Inferior parietal cortex (tissue), 1 donor: ENCODE measurements at regions not wholly inside any gene's neighbourhood (a gene's known extent, or its start where the extent isn't known, plus 50 kb on each side); places are given as distances from the start of the nearest gene placed in this dataset.

Source experiments
- DNase-seq: peaks from one replicate; pipeline ENCODE4 v3.0.0-alpha.2; 2016; ENCODE audit errors: extremely low spot score

DNA sequence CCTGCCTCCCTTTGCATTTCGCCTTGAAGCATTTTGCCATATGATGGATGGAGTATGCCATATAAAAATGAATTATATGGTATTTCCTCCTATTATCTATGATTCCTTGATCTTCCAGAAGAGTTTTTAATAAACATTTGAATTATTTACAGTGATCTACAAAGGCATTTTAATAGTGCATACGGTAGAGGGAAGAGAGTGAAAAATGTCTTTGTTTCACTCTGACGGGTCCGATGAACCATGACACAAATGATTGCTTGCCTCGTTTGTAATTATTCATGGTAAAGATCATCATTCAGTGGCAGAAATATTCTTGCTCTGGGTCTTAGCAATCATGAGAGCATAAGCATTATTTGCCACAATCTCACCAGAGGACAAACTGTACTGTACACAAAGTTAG is 1010.9 kb downstream of the NTRK3 start:
- DNase-seq = no peak

DNA sequence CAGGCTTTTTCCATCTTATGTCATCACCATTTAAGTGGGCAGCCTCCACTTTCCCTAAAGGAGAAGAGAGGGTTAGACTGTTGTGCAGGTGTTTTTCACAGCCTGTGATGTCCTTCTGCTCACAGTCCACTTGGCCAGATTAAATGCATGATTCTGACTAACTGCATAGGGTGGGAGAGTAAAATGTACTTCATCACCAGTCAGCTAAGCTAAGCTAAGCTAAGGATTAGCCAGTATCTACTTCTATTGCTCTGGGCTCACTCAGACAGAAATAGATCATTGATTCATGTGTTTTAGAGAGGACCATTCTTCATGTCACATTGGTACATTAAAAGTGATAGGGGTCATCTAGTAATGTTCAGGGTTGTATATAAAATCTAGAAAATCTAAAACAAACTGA is 1013.1 kb downstream of the NTRK3 start:
- no peak for DNase-seq

DNA sequence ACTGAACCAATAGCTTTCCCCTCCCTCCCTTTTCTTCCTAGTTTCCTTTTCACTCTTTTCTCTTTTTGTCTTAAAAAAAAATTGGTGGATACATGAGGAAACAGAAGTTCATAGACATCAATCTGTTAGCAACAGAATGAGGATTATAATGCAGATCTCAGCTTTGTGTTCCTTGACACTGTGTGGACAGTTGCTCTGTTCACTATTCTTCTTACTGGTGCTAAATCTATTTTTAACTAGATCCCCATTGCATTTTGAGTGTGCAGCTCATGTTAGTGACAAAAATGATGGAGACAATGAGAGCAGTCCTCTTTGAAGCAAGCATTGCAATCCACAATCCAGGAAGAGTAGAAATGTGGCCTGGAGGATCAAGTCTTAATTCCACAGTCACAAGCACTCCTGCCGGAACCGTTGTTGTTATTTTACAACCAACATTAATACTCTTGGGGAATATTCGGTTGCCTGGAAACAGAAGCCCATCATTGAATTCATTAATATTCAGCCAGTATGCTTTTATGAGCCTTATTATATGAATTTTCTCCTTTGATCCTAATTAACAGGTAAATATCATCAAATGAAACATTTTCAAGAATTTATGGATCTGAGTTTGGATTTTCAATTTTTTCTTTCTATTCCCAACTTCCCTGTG is 1016.8 kb downstream of the NTRK3 start:
- no peak for DNase-seq

DNA sequence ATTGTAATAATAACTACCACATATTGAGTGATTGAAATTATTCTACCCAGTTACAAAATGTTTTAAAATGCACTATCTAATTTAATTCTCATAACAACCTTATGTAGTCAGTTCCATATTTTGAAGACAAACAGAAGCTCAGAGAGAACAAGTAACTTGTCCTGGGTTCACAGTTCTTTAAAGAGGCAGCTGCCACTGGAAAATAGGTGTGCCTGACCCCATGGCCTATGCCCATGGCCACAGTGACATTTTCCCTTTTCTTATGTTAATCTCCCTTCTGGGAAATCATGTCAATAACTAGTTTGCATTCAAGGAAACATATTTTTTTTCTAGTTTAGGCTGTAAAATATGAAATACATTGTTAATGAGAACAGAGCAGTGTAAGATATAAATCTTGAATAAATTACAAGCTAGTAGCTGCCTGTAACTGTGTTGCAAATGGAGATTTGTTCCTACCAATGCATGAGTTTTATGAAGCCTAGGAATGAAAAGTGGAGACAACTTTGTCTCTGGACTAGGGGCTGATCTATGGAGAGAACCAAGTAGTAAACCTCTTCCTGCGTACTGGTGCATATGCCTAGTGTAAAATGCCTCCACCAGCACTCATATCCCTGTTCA is 1018.0 kb downstream of the NTRK3 start:
- DNase-seq = no peak

DNA sequence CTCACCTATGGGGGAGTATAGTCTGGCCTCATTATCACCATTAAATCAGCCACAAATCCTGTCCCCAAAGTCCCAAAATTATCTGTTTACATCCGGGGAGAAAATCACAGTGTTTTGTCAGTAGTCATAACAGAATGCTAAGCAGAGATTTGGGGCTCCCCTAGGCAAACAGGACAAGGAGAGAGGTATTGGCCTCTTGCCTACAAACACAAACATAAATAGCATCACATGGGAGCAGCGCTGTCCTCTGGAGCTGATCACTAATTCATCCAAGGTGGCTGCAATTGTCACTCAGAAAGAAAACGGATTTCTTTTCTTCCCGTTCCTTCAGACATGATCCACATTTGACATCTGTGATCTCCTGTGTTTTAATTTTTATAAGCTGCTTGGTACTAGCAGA is 1028.1 kb downstream of the NTRK3 start:
- DNase-seq = no peak

DNA sequence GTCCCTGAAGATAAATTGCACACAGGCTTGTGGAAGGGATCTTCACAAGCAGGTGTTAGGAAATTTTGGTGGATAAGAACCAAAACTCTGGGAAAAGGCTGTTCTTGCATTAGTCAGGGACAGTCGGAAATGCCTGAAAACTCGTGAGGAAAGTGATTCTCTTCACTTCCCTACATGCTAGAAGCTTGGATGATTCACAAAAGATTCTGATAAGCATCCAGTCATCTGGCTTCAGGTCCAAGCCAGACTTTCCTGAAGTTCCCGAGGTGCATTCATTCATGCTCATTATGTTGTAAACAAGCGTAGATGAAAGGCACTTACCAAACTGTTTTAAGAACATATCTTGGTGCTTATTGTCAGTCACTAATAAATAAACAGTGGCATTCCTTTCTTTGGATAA is 1028.7 kb downstream of the NTRK3 start:
- no peak for DNase-seq

DNA sequence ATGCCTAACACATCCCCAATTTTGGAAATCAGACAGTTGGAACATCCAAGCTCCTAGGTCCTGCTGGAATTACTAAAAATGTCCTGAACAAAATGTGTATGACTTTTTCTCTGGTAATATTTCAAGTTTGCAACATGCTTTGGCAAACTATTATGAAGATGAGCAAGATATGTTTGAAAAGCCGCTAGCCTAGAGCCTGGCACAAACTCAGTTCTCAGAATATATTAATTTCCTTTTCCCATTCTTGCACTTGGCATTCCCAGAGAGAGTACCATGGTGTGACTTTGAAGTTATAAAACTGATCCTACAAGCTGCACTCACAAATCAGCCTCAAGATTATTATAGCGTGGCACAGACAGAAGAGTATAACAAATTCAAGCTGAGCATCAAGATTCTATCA is 1031.1 kb downstream of the NTRK3 start:
- DNase-seq = no peak

DNA sequence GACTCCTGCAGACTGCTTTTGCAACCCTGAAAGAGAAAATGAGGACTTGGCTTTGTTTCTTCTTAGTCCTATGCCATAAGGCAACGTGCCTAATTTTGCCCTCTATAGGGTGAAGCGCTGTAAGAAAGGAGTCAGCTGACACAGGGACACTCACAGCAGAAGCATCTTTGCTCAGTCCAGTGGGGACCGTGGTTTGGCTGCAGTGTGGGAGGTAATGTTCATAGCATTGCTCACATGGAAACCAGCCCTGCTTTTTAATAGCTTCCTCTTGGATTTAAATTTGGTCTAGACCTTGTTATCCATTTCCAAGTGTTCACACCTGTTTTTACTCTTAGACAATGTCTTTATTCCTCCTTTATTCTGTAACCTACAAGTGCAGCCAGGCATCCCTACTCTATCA is 1032.1 kb downstream of the NTRK3 start:
- DNase-seq = no peak

DNA sequence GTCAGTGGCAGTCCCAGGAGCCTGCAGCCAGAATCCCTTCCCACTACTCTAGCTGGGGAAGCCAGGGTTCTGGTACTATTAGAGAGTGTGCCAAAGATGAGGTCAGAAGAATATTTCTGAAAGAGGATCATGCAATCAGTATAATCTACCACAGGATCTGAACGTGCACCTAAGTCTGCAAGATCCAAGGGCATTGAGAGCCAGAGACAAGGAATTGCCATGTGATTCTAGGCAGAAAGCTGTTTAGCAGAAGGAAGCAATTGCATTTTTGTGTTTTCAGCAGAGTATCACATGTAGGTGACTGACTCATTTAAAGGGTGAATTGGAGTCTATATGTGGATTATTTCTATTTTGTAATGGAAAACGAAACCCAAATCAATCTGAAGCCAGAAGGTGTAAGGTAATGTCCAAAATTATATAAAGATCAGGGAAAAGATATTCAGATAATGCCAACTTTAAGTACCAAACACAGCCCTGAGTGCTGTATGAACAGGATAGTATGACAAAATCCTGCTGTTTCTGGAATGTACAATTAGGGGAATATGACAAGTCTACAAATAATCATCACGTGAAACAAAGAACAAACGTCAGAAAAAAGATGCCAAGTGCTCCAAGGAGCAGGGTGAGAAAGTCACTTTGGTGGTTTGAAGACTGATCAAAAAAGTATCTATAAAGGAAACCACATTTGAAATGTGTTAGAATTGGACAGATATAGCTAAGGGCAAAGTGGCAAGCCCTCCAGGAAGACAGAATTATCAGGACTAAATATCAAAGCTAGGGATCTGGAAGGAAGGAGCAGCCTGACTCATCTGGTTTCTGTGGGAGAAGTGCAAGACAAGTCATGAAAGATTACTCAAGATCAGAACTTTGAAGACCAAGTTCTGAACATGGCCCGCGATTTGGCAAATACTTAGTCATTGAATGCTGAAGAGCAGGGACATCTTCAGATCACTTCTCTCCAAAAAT is 1036.6 kb downstream of the NTRK3 start:
- DNase-seq = no peak

DNA sequence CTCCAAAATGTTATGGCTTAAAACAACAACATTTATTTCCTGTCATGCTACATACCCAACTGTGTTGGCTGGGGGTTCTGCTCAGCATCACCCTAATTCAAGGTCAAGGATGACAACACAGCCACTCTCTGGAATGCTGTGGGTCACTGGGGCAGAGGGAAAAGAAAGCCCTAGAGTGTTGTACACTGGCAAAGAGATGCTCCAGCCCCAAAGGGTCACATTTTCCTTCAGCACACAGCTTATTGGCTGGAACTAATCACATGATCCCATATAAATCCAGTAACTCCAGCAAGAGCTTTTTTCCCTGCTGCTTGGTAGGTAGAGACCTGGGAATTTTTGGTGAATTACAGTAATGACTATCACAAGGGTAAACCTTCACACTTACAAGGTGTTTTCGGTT is 1041.4 kb downstream of the NTRK3 start:
- no peak for DNase-seq

DNA sequence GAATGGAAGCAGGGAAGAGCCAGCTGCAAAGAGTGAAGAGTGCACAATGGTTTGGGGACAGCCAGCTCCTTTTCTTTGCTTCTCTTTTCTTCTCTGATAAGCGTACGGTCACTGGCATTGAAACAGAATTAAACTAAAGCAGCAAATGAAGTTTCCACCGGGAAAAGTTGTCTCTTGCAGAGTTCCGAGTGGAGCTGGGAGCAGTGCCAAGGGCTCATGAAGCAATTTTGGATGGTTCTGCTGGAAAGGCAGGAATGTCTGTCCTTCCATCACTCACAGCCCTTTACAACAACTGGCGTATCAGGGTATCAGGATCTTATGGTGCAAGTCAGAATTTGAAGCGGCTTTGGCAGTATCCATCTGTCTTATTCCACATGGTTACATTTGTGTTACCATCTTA is 1042.9 kb downstream of the NTRK3 start:
- no peak for DNase-seq

DNA sequence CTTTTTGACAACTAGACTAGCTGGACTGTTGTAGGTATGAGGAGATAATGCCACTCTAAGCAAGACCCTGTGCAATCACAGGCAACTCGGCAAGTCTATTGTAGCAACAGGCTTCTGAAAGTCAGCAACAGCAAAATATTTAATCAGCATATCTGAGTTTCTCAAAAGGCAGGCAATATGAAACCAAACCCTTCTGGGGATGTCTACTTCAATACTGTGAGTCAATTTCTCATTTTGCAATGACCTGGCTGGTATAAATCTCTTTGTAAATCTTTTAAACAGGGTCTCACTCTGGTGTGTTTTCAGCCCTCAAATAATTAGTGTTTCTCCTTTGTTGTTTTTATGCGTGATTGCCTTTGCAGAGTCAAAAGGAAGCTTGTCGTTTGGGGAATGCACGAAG is 1044.5 kb downstream of the NTRK3 start:
- DNase-seq = no peak

DNA sequence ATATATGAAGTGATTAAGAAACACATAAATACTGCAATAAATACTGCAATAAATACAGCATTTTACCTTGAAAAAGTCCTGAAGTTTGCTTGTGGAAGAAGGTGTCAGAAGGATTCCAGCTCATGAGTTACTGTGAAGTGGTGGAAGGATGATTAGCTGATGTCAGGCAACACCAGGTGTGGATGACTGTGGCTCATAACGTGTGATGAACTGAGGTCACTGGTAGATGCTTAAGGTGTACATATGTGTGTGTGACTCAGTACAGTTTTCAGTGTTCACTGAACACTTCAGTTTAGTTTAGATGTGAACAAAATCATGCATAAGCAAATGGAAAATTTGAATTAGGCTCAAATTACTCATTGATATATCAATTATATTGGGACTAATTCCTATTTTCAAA is 1045.0 kb downstream of the NTRK3 start:
- DNase-seq = no peak

DNA sequence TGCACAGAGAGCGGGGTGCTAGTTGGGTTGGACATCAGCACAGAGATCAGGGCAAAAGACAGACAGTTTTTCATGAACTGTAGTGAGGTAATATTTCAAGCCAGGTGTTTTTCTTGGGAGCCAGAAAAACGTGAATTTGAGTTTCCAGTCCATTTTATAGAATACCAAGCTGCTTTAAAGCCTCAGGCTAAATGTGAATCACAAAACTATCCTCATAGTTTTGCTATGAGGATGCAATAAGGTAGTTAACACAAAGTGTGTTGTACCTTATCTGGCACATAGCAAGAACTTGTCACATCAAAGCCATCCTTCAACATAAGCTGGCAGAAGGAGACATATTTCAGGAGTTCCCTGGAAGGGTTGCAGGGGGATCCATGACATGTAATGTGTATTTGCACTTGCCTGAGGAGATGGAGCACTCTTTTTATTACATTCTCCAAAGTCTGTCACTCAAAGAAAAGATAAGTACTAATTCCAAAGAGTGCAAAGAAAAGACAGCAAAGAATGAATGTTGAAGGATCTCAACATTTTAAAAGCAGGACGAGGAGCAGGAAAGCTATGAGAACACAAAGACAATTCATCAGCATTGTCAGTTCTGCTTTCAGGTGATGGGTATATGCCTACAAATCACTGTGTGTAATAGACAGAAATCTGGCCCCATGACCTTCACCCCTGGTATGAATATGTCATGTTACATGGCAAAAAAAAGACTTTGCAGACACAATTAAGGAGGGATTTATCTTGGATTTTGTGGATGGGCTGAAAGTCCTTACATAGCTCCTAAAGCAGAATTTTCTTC is 1046.4 kb downstream of the NTRK3 start:
- DNase-seq = no peak

DNA sequence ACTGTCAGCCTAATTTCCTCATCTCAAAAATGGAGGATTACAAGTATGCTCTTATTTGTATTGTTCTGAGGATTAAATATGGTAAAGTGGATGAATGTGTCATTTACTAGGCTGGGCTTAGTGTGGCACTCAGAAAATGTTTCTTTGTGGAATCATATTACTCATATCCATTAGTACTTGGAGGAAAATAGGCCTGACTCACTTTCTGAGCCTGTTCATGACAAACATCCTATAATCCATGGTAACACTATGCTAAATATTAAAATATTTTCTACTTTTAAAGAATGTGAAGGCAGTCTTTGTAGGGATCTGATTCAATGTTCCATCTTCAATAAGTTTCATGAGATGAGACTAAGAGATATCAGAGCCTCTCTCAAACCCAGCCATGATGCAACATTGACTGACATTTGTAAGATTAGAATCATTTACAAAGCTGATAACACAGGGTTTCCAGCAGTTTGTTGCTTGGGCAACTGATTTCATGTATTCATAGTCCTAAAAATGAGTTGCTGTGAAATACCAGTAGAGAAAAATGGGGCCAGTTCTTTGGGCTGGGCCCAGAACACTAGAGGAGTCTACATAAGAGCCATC is 1048.5 kb downstream of the NTRK3 start:
- DNase-seq = no peak

DNA sequence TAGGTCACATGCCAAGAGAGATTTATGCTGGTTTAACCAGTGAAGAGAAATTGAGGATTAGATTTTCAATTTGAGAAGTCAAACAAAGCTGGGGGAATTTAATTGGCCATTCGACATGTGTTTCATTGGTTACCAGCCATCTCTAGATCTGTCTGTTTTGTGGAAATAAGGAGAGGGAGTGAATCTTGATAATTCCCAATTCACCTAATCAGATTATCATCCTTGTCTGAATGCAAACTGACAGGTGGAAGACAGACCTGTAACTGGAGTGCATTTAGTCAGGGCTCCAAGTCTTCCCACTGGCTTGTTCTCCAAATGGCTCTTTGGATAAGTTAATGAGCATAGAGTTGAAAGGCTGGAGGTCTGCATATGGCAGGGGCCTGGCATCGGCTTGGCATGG is 1049.3 kb downstream of the NTRK3 start:
- DNase-seq = no peak

DNA sequence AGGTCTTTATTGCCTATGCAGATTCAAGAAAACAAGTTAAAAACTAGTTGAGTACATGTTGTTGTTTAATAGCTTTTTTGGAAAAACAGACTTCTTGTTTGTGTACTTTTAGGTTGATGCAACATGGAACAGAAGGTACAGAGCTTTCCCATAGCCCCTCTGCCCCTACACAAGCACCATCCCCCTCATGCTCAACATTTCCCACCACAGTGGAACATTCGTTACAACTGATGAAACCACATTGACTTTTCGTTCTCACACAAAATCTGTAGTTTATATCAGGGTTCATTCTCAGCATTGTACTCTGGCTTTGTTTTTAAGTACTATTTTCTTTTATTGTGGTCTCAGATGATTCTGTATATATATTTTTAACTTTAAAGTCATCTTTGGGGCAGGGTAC is 1054.6 kb downstream of the NTRK3 start:
- DNase-seq = no peak

DNA sequence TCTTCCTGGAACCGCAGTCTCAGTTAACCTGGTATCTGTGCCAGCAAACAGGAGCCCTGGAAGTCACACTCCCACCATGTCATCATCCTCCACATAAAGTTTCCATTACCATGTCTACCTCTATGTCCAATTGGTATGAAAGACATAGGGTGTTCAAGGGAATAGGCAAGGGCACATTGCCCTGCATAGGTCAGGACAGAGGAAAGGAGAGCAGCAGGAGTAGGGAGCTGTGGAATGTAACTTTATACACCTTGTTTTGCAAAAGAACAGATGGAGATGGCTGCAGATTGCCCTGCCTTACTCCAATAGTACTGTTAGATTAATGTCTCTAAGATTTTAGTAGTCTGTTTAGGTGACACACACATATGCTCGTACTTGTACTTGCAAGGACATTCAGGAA is 1056.4 kb downstream of the NTRK3 start:
- no peak for DNase-seq

DNA sequence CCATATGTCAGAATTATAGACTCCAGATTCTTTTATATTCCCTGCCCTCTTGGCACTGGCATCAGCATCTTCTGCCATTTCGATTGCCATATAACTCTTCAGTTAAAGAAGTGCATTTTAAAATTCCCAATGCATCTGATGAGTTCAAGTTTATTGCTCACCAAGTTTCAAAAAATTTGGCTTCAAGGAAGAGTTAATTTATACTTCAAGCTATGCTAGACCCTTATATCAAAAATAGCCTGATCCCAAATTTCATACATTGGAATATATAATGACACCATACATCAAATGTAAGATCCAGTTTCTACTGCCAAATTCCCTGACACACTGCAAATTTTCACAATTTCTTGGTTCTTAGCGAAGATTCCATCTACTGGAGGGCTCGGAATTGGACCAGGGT is 1058.6 kb downstream of the NTRK3 start:
- DNase-seq = no peak

DNA sequence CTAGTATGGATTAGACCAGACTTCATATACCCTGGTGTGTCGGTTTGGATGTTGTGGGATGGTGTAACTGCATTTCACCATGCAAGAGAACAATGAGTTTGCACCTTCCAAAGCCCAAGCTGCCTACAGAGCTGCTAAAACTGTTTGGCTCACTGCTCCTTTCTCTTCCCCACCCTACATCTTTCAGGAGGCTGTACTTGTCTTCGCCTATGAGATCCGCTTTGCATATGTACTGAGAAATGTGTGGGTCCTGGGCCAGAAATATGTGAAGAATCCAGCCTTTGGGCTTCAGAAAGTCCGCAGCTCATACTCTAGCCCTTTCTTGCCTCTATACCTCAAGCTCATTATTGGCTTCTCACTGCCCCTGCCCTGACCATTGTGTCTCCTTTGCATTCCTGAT is 1060.0 kb downstream of the NTRK3 start:
- DNase-seq = no peak

DNA sequence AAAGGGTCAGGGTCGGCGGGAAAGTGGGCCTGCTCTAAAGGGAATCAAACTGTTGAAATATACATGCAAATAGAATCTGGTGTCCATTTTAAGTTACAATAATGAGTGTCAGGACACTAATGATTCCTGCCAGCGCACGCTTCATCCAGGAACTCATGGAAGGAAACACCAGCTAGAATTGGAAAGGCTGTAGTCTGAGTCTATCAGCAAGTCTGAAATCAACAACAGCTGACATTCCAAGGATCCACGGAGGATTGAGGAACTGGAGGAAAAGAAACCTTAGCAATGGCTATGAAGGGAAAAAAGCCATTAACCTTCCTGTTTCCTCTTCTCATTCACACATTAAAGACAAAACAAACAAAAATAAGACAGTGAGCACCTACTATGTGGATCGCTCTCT is 1063.1 kb downstream of the NTRK3 start:
- DNase-seq = no peak

DNA sequence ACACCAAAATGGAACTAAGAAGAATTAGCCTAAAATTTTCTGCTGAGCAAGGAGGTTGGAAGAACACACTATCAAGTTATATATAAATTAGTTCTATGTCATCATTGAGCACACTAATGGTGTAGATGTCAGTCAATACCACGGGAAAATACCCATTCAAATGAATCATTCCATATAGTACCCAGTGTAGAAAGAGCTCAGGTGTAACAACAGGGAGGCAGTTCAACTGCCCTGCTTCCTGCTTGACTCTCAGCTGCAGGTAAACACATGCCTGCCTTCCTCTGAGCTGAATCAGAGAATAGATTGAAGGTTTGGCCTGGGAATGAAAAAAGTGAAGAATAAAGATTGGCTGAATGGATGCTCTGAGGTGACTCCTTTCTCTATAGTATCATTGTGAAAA is 1088.0 kb downstream of the AGBL1 start:
- no peak for DNase-seq
